Urinary bladder (tissue), 3 donors: ENCODE measurements at regions not wholly inside any gene's neighbourhood (a gene's known extent, or its start where the extent isn't known, plus 50 kb on each side); places are given as distances from the start of the nearest gene placed in this dataset.

Source experiments
- DNase-seq: peaks from one replicate; pipeline ENCODE4 v3.0.0-alpha.2; 2015; ENCODE audit errors: extremely low spot score
- H3K27ac ChIP-seq: one replicate; pipeline ENCODE4 v1.5.1; 2013; ENCODE audit warnings: low read depth, mild to moderate bottlenecking, moderate library complexity
- H3K36me3 ChIP-seq: one replicate; pipeline ENCODE4 v1.6.1; 2013; ENCODE audit warnings: mild to moderate bottlenecking, moderate library complexity; ENCODE audit not compliant: insufficient read depth
- H3K4me1 ChIP-seq: one replicate; pipeline ENCODE4 v1.6.1; 2013; ENCODE audit warnings: mild to moderate bottlenecking, moderate library complexity; ENCODE audit not compliant: insufficient read depth
- H3K4me3 ChIP-seq: one replicate; pipeline ENCODE4 v1.5.1; 2013; ENCODE audit warnings: low read depth, low read length
- WGBS: extraction: QIAGEN DNeasy Blood & Tissue Kit; methylation state at CpG from one replicate; pipeline ENCODE4 v1.1.7; 2013; 5-methylcytosine and 5-hydroxymethylcytosine counted together
- donor health status: healthy with polysubstance abuse.
- donor health status: healthy.

- Histone ChIP-seq H3K4me1 (peaks cover 2% of the 10 kb centered on the region), H3K27ac (no peak overlapping the region), H3K4me3 (no peak overlapping the region), H3K36me3 (no peaks in the 10 kb centered on the region)
- DNase-seq: no peak
Observed at GRCh38 chr18:54052259-54052658, 172.2 kb downstream of the MBD2 start.

GRCh38 chr18:54043484-54044251 lies 180.8 kb downstream of the MBD2 start:
- DNase-seq: no peak
- peaks cover 4% of the 10 kb centered on the region for H3K4me1 ChIP-seq
- H3K4me3 ChIP-seq: no peak overlapping the region
- H3K36me3 ChIP-seq: no peaks in the 10 kb centered on the region
- no peak overlapping the region for H3K27ac ChIP-seq
- WGBS: 89% methylated on average over 2 of the region's 2 CpGs

GRCh38 chr18:54035927-54036326 lies 188.5 kb downstream of the MBD2 start:
- Histone ChIP-seq H3K36me3 (no peaks in the 10 kb centered on the region), H3K4me1 (no peaks in the 10 kb centered on the region), H3K27ac (no peak overlapping the region), H3K4me3 (no peak overlapping the region)
- no peak for DNase-seq

- no peak for DNase-seq
- H3K4me1 ChIP-seq: no peaks in the 10 kb centered on the region
- no peak overlapping the region for H3K27ac ChIP-seq
- no peak overlapping the region for H3K4me3 ChIP-seq
- H3K36me3 ChIP-seq: no peaks in the 10 kb centered on the region
- WGBS: 90% methylated on average over 3 of the region's 3 CpGs
Observed at GRCh38 chr18:54033052-54033451, 191.4 kb downstream of the MBD2 start.

GRCh38 chr18:54032412-54032811 lies 192.1 kb downstream of the MBD2 start:
- H3K27ac ChIP-seq: no peak overlapping the region
- no peak for DNase-seq

GRCh38 chr18:54031243-54031642 lies 193.2 kb downstream of the MBD2 start:
- H3K4me1 ChIP-seq: no peaks in the 10 kb centered on the region
- H3K27ac ChIP-seq: no peak overlapping the region
- no peak overlapping the region for H3K4me3 ChIP-seq
- no peak for DNase-seq
- H3K36me3 ChIP-seq: no peaks in the 10 kb centered on the region

More at GRCh38 chr18:54032412-54032811, 192.1 kb downstream of the MBD2 start:
- Histone ChIP-seq H3K4me1 (no peaks in the 10 kb centered on the region), H3K4me3 (no peak overlapping the region), H3K36me3 (no peaks in the 10 kb centered on the region)

- 87% methylated on average over 2 of the region's 2 CpGs for WGBS
- DNase-seq: no peak
Observed at GRCh38 chr18:54030434-54030833, 194.0 kb downstream of the MBD2 start.

GRCh38 chr18:54023471-54023870 lies 201.0 kb downstream of the MBD2 start:
- Histone ChIP-seq H3K27ac (no peak overlapping the region), H3K4me1 (no peaks in the 10 kb centered on the region), H3K36me3 (no peaks in the 10 kb centered on the region), H3K4me3 (no peak overlapping the region)
- no peak for DNase-seq
- WGBS: 83% methylated on average over 4 of the region's 4 CpGs

More at GRCh38 chr18:54030434-54030833, 194.0 kb downstream of the MBD2 start:
- no peak overlapping the region for H3K27ac ChIP-seq
- no peaks in the 10 kb centered on the region for H3K4me1 ChIP-seq
- H3K36me3 ChIP-seq: no peaks in the 10 kb centered on the region
- no peak overlapping the region for H3K4me3 ChIP-seq

- no peak overlapping the region for H3K27ac ChIP-seq
- no peaks in the 10 kb centered on the region for H3K36me3 ChIP-seq
- H3K4me1 ChIP-seq: no peaks in the 10 kb centered on the region
- no peak overlapping the region for H3K4me3 ChIP-seq
- no peak for DNase-seq
Observed at GRCh38 chr18:54020966-54021365, 203.5 kb downstream of the MBD2 start.

- 68% methylated on average over 6 of the region's 6 CpGs for WGBS
- H3K4me3 ChIP-seq: no peak overlapping the region
- H3K36me3 ChIP-seq: no peaks in the 10 kb centered on the region
- H3K27ac ChIP-seq: no peak overlapping the region
- no peaks in the 10 kb centered on the region for H3K4me1 ChIP-seq
- no peak for DNase-seq
Observed at GRCh38 chr18:54020156-54020745, 204.2 kb downstream of the MBD2 start.

GRCh38 chr18:54019641-54020040 lies 204.8 kb downstream of the MBD2 start:
- WGBS: 62% methylated on average over 3 of the region's 3 CpGs
- H3K36me3 ChIP-seq: no peaks in the 10 kb centered on the region
- DNase-seq: no peak
- no peaks in the 10 kb centered on the region for H3K4me1 ChIP-seq
- H3K4me3 ChIP-seq: no peak overlapping the region
- H3K27ac ChIP-seq: no peak overlapping the region

- Histone ChIP-seq H3K4me3 (no peak overlapping the region), H3K36me3 (no peaks in the 10 kb centered on the region), H3K27ac (no peak overlapping the region), H3K4me1 (no peaks in the 10 kb centered on the region)
- DNase-seq: no peak
- WGBS: 90% methylated on average over 5 of the region's 5 CpGs
Observed at GRCh38 chr18:54013452-54013851, 211.0 kb downstream of the MBD2 start.

- DNase-seq: no peak
- Histone ChIP-seq H3K4me1 (no peaks in the 10 kb centered on the region), H3K27ac (no peak overlapping the region), H3K4me3 (no peak overlapping the region), H3K36me3 (no peaks in the 10 kb centered on the region)
- 70% methylated on average over 4 of the region's 4 CpGs for WGBS
Observed at GRCh38 chr18:54004828-54005227, 219.6 kb downstream of the MBD2 start.

GRCh38 chr18:54003195-54003594 lies 221.3 kb downstream of the MBD2 start:
- no peaks in the 10 kb centered on the region for H3K4me1 ChIP-seq
- 76% methylated on average over 2 of the region's 2 CpGs for WGBS
- DNase-seq: no peak
- no peaks in the 10 kb centered on the region for H3K36me3 ChIP-seq
- no peak overlapping the region for H3K27ac ChIP-seq
- H3K4me3 ChIP-seq: no peak overlapping the region
